DOHH2 (cell line): ENCODE measurements at regions not wholly inside any gene's neighbourhood (a gene's known extent, or its start where the extent isn't known, plus 50 kb on each side); places are given as distances from the start of the nearest gene placed in this dataset.

ENCODE experiments used
- EZH2phosphoT487 ChIP-seq: fragments of 200-600 bp; sonication (generic); IDR thresholded peaks from 2 replicates; pipeline ENCODE4 v1.6.1; 2017; ENCODE audit warnings: borderline replicate concordance, mild to moderate bottlenecking, antibody characterized with exemption, low read length, moderate library complexity, mixed read lengths
- TF ChIP-seq, protein P1 (sequence below): fragments of 200-600 bp; sonication (generic); IDR thresholded peaks from one replicate; pipeline ENCODE4 v1.5.1; 2014; ENCODE audit warnings: antibody characterized with exemption, mild to moderate bottlenecking, low read depth, low read length; ENCODE audit not compliant: poor library complexity, severe bottlenecking

DNA sequence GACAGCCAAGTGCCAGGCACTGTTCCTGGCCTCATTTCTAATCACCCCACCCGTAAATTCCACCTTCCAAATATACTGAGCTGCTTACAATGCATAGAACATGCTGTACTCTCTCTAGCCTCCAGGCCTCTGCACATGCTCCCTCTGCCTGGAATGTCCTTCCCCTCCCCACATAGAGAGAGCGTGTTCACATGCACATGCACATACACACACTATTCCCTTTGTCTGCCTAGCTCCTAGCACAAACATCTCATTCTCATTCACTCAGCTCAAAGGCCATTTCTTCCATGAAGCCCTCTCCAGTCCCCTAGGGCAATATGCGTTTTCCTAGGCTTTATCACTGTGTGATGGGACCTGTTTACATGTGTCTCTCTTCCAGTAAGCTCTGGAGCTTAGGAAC lies 144.6 kb downstream of the WT1 start:
- TF ChIP-seq, protein P1, sequence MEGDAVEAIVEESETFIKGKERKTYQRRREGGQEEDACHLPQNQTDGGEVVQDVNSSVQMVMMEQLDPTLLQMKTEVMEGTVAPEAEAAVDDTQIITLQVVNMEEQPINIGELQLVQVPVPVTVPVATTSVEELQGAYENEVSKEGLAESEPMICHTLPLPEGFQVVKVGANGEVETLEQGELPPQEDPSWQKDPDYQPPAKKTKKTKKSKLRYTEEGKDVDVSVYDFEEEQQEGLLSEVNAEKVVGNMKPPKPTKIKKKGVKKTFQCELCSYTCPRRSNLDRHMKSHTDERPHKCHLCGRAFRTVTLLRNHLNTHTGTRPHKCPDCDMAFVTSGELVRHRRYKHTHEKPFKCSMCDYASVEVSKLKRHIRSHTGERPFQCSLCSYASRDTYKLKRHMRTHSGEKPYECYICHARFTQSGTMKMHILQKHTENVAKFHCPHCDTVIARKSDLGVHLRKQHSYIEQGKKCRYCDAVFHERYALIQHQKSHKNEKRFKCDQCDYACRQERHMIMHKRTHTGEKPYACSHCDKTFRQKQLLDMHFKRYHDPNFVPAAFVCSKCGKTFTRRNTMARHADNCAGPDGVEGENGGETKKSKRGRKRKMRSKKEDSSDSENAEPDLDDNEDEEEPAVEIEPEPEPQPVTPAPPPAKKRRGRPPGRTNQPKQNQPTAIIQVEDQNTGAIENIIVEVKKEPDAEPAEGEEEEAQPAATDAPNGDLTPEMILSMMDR = no peak
- TF ChIP-seq EZH2phosphoT487 = no peak
